ENCODE measurements at regions not wholly inside any gene's neighbourhood (a gene's known extent, or its start where the extent isn't known, plus 50 kb on each side); places are given as distances from the start of the nearest gene placed in this dataset.

GRCh38 chr2:60281730-60282129 is 271.7 kb downstream of the BCL11A start (continued):
- TF ChIP-seq CHD7 (IDR thresholded peaks at IDR 0.05; ENCODE audit: insufficient replicate concordance, low read length) = no peak
- no peak for TF ChIP-seq CTCF (IDR thresholded peaks at IDR 0.05; ENCODE audit: control extremely low read depth in 1 of 3, insufficient read depth in 1 of 3, low read depth in 1 of 3, low read length in 3 of 3)
